Suprapubic skin (tissue), 3 donors: ENCODE measurements at regions not wholly inside any gene's neighbourhood (a gene's known extent, or its start where the extent isn't known, plus 50 kb on each side); places are given as distances from the start of the nearest gene placed in this dataset.

Experiments used
- CTCF ChIP-seq, 2 donors: fragments of 200-600 bp in 1 of 2; fragments of 450-650 bp in 1 of 2; sonication (generic) in 1 of 2; IDR thresholded peaks; one replicate each; pipeline ENCODE4 v1.5.1; 2016 to 2019; ENCODE audit warnings: antibody characterized with exemption in 2 of 2, mild to moderate bottlenecking in 1 of 2, moderate library complexity in 1 of 2
- POLR2AphosphoS5 ChIP-seq, 3 donors: sonication (generic); formaldehyde crosslinking; IDR thresholded peaks; one replicate each; pipeline ENCODE4 v1.6.1; 2017; ENCODE audit warnings: antibody characterized with exemption in 3 of 3

GRCh38 chr12:115657081-115658013 is 620.1 kb downstream of the MED13L start:
- TF ChIP-seq CTCF (IDR thresholded peaks at IDR 0.05) (no peak), POLR2AphosphoS5 (IDR thresholded peaks at IDR 0.05) (no peak)
